IPS-15b (cell line): ENCODE measurements at regions not wholly inside any gene's neighbourhood (a gene's known extent, or its start where the extent isn't known, plus 50 kb on each side); places are given as distances from the start of the nearest gene placed in this dataset.

Experiments used
- H3K27me3 ChIP-seq: one replicate; pipeline ENCODE4 v1.6.1; 2013; ENCODE audit warnings: low read length; ENCODE audit not compliant: control insufficient read depth, insufficient read depth
- H3K36me3 ChIP-seq: one replicate; pipeline ENCODE4 v1.6.1; 2013; ENCODE audit warnings: low read length; ENCODE audit not compliant: control insufficient read depth, insufficient read depth
- H3K4me1 ChIP-seq: one replicate; pipeline ENCODE4 v1.6.1; 2013; ENCODE audit warnings: mild to moderate bottlenecking, low read length; ENCODE audit not compliant: control insufficient read depth, insufficient read depth
- H3K4me3 ChIP-seq: one replicate; pipeline ENCODE4 v1.5.1; 2013; ENCODE audit warnings: low read depth, low read length
- H3K9ac ChIP-seq: one replicate; pipeline ENCODE4 v1.6.1; 2013; ENCODE audit warnings: low read depth, mild to moderate bottlenecking, low read length
- H3K9me3 ChIP-seq: one replicate; pipeline ENCODE4 v1.6.1; 2013; ENCODE audit warnings: mild to moderate bottlenecking, low read length; ENCODE audit not compliant: control insufficient read depth, insufficient read depth

DNA sequence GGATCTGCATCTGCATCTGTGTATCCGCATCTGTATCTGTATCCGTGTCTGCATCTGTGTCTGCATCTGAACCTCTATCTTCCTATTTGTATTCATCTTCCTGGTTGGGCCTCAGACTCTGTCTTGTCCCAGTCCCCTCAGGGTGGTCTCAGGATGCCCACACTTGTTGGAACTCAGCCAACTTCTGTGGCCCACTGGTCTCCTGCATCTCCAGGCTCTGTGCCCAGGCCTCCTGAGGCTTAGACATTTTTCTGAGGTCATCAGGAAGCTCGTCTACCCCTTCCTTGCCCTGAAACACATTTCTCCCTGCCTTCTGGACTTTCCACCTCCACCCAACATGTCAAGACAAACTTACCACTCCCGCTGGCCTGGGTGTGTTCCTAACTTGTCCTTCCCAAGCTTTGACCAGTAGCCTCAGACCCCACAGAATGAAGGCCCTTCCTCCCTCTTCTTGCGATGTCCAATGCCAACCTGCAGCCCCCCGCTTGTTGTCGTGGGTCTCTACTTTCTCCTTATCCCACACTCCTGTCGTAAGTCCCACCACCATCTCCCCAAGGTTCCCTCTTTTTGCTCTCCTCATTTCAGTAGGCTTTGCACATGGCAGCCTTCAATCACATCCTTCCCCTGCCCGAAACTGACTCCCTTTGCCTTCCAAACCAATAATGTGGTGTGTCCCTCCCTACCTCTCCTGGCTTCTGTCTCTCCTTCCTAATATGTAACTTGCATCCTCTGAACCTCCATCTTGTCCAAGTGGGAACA is 176.5 kb downstream of the DLL1 start:
- Histone ChIP-seq H3K36me3 (no peaks in the 10 kb centered on the region), H3K9me3 (no peaks in the 10 kb centered on the region), H3K27me3 (no peaks in the 10 kb centered on the region), H3K4me3 (no peak overlapping the region), H3K4me1 (no peaks in the 10 kb centered on the region), H3K9ac (no peak overlapping the region)

- H3K9me3 ChIP-seq, result no peaks in the 10 kb centered on the region
- no peaks in the 10 kb centered on the region for H3K36me3 ChIP-seq
- H3K9ac ChIP-seq, result no peak overlapping the region
- no peaks in the 10 kb centered on the region for H3K27me3 ChIP-seq
- no peak overlapping the region for H3K4me3 ChIP-seq
- H3K4me1 ChIP-seq, result no peaks in the 10 kb centered on the region
These were observed 177.7 kb downstream of the DLL1 start for GRCh38 chr6:170113141-170113540.

DNA sequence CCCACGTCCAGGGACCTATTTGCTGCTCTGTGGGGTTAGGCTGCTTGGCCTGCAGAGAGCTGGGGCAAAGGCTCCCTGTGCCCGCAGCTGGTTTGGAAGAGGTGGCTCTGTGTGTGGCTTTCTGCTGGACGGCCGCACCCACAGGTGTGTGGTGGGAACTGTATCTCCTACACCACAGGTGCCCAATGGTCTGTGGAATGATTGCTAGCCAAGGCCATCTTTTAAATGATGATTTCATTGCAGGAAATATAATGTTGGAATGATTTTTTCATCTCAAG is 178.4 kb downstream of the DLL1 start:
- H3K4me3 ChIP-seq, result no peak overlapping the region
- no peaks in the 10 kb centered on the region for H3K36me3 ChIP-seq
- H3K9me3 ChIP-seq, result no peaks in the 10 kb centered on the region
- H3K27me3 ChIP-seq, result no peaks in the 10 kb centered on the region
- no peaks in the 10 kb centered on the region for H3K4me1 ChIP-seq
- H3K9ac ChIP-seq, result no peak overlapping the region

GRCh38 chr6:170111816-170112582 is 178.9 kb downstream of the DLL1 start:
- Histone ChIP-seq H3K4me1 (no peaks in the 10 kb centered on the region), H3K9me3 (no peaks in the 10 kb centered on the region), H3K27me3 (no peaks in the 10 kb centered on the region), H3K36me3 (no peaks in the 10 kb centered on the region), H3K9ac (no peak overlapping the region), H3K4me3 (no peak overlapping the region)

DNA sequence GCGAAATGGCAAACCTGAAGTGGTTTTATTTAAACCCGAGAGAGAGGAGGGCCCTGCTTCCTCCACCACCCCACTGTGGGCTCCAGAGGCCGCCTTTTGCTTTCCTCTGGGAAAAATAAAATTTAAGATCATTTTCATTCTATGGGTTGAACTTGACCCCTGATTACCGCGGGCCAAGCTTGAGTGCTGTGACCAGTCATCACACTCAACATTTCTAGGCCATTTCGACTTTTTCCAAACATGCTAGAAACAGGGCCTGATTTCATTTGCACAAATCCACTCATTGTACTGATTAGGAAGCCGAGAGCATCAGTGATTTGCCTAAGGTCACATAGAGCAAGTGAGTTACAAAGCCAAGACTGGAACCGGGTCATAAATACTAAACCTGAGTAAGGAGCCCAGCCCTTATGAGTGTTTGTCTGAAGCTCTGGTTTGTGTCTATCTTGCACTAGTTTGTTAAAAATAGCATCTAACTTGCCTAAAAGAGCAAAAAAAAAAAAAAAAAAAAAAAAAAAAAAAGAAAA is 179.7 kb downstream of the DLL1 start:
- no peaks in the 10 kb centered on the region for H3K27me3 ChIP-seq
- H3K4me1 ChIP-seq, result no peaks in the 10 kb centered on the region
- no peak overlapping the region for H3K9ac ChIP-seq
- no peak overlapping the region for H3K4me3 ChIP-seq
- H3K9me3 ChIP-seq, result no peaks in the 10 kb centered on the region
- no peaks in the 10 kb centered on the region for H3K36me3 ChIP-seq

DNA sequence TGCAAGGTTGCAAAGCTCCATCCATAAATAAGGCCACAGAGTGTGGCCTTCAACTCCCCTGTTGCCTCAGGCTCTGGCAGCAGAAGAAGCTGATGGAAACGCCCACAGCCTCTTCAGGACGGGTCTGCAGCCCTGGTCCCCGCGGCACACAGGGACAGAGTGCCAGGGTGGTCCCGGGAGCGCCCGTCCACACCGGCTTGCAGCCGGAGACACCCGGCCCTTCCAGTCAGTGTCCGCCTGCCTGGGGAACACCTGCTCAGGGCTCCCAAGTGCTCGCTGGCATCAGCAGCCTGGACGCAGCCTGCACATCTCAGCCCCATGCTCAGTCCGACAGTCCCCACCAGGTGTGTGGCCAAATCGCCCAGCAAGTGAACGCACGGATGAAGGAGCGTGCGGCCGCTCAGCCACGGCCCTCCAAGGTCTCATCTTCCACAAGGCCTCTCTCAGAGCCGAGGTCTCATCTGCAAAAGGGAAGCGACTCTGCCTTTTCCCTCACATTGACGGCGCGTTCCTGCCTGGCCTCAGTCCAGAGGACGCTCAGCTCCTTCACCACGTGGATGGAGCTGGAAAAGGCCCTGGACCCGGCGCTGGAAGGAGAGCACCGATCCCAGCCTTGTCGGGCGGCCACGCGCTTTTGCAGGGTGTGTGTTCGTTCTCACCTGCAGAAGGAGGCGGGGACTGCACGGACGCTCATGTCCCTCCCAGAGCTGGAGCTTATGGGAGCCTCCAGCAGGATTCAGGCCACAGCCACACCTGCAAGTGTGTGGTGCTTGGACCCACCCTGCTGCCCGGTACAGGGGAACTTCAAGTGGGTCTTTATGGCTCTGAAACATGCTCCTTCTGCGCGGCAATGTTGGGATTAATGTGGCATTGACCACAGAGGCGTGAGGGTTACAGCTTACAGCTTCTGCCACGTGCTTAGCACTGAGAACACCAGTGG is 180.4 kb downstream of the DLL1 start:
- Histone ChIP-seq H3K36me3 (no peaks in the 10 kb centered on the region), H3K27me3 (no peaks in the 10 kb centered on the region), H3K4me3 (no peak overlapping the region), H3K9ac (no peak overlapping the region), H3K9me3 (no peaks in the 10 kb centered on the region), H3K4me1 (no peaks in the 10 kb centered on the region)

GRCh38 chr6:170108890-170109587 is 181.8 kb downstream of the DLL1 start:
- H3K27me3 ChIP-seq, result no peaks in the 10 kb centered on the region
- H3K9ac ChIP-seq, result no peak overlapping the region
- H3K4me1 ChIP-seq, result no peaks in the 10 kb centered on the region
- H3K36me3 ChIP-seq, result no peaks in the 10 kb centered on the region
- no peak overlapping the region for H3K4me3 ChIP-seq
- H3K9me3 ChIP-seq, result no peaks in the 10 kb centered on the region

DNA sequence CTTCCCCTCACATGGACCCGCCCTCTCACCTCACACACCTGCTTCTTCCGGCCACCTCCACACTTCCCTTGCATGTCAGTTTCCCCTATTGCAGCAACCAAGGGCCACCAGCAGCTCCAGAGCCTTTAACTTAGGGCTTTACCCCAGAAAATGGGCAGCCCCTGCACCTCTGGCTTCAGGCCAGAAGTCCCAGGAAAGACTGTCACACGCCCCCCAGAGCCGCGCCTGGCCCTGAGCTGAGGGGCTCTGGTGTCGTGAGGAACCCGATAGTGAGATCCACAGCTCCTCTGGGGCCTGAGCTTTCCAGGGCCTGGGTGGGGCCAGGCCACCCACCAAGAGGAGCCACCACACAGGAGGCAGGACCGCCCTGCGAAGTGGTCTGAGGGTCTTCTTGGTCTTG is 182.4 kb downstream of the DLL1 start:
- Histone ChIP-seq H3K36me3 (no peaks in the 10 kb centered on the region), H3K9me3 (no peaks in the 10 kb centered on the region), H3K4me3 (no peak overlapping the region), H3K9ac (no peak overlapping the region), H3K4me1 (no peaks in the 10 kb centered on the region), H3K27me3 (no peaks in the 10 kb centered on the region)

DNA sequence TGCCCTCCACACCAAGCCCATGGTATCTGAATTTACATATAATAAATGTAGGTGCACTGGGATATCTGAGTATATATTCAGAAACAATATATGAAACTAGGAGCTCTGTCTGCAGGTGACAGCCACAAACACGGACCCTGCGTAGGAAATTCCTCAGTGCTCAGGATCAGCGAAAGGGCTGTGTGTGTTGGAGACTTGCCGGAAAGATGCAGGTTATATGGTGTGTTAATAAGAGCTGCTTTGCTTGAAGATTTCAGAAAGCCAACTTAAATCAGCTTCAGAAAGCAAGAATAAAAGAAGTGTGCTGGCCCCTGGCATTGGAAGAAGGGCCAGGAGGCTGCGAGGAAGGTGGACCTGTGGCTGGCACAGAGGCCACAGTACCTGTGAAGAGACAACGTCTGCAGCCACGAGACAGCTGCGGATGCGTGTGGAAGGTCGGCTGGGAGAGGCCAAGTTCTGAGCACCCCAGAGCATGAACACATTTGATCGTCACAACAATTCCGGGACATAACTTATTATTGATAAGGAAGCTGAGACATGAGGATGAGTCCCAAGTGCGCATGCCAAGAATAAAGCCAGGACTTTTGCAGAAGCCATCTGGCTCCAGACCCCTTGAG is 183.2 kb downstream of the DLL1 start:
- no peaks in the 10 kb centered on the region for H3K9me3 ChIP-seq
- no peak overlapping the region for H3K9ac ChIP-seq
- no peak overlapping the region for H3K4me3 ChIP-seq
- H3K36me3 ChIP-seq, result no peaks in the 10 kb centered on the region
- H3K4me1 ChIP-seq, result no peaks in the 10 kb centered on the region
- H3K27me3 ChIP-seq, result no peaks in the 10 kb centered on the region

DNA sequence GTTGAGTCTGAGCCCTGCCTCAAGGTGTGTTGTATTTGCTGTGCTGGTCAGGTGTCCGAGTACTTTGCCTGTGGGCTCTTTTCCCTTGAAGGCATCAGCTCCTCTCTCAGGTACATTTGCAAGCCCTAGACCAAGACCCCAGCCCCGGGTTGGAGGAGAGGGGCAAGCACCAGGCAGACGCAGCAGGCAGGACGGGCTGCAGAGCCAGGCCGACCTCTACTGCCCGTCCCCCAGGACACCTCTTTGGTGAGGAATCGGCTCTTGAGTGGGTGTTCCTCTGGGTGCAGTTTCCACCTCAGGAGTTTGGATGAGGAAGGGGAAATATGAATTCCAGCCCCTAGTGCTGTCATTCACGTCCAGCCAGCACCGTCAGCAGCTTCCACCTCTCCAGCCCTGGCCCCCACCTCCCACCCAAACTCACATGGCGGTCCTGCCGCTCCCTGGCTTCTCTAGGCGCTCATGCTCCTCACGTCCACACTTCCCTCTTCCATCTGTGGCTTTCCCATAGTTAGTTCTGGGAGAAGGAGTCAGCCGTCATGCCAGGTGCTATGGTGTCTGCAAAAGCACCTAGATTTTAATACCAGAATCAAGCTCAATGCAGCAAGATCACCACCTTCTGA is 183.9 kb downstream of the DLL1 start:
- no peaks in the 10 kb centered on the region for H3K27me3 ChIP-seq
- no peaks in the 10 kb centered on the region for H3K9me3 ChIP-seq
- H3K9ac ChIP-seq, result no peak overlapping the region

More for the DNA sequence above, 183.9 kb downstream of the DLL1 start:
- no peak overlapping the region for H3K4me3 ChIP-seq
- no peaks in the 10 kb centered on the region for H3K4me1 ChIP-seq
- no peaks in the 10 kb centered on the region for H3K36me3 ChIP-seq
